GM12872 (cell line): ENCODE measurements at regions not wholly inside any gene's neighbourhood (a gene's known extent, or its start where the extent isn't known, plus 50 kb on each side); places are given as distances from the start of the nearest gene placed in this dataset.

Experiments used
- TF ChIP-seq, protein P1 (sequence below): IDR thresholded peaks from 3 replicates; pipeline ENCODE4 v1.5.1; 2011; ENCODE audit warnings: low read depth, mild to moderate bottlenecking, low read length, moderate library complexity; ENCODE audit not compliant: insufficient read depth

DNA sequence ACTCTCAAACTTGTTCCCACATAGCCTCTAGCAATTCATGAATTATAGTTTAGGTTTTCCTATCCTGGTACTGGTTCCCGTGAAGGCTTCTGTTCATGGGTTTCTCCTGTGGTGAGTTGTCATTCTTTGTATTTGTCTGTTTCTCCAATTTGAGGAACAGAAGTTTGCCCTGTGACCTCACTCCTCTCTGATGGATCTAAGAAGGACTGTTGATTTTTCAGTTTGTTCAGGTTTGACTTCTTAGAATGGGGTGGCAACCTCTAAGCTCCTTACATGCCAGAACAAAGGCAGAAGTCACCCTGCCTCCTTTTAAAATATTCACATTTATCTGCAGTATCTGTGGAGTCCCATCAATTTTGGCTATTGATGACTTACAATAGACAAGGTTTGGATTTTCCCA, 354.0 kb downstream of the SPRY2 start:
- TF ChIP-seq, protein P1, sequence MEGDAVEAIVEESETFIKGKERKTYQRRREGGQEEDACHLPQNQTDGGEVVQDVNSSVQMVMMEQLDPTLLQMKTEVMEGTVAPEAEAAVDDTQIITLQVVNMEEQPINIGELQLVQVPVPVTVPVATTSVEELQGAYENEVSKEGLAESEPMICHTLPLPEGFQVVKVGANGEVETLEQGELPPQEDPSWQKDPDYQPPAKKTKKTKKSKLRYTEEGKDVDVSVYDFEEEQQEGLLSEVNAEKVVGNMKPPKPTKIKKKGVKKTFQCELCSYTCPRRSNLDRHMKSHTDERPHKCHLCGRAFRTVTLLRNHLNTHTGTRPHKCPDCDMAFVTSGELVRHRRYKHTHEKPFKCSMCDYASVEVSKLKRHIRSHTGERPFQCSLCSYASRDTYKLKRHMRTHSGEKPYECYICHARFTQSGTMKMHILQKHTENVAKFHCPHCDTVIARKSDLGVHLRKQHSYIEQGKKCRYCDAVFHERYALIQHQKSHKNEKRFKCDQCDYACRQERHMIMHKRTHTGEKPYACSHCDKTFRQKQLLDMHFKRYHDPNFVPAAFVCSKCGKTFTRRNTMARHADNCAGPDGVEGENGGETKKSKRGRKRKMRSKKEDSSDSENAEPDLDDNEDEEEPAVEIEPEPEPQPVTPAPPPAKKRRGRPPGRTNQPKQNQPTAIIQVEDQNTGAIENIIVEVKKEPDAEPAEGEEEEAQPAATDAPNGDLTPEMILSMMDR = no peak

DNA sequence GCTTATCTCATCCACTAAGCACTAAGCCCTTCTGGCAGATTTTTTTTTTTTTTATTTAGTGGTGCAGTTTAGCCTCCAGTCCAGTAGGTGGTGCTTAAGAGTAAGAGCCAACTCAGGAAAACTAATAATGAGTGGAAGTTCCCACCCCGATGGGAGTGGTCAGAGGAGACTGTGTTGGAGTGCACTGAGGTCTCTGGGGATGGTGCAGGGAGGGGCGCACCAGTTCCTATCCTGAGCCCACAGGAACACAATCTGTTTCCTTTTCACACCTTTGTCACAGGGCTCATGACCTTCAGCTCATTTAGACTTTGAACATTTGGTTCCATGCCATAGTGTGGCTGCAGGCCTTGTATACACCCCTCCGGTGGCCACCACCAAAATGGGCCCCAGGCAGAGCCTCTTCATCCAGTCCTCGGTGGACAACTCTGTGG, 367.4 kb downstream of the SPRY2 start:
- TF ChIP-seq, protein P1 = peak; percentile 72

- TF ChIP-seq, protein P1 = no peak
Observed at GRCh38 chr13:79972066-79972569, 368.8 kb downstream of the SPRY2 start.

DNA sequence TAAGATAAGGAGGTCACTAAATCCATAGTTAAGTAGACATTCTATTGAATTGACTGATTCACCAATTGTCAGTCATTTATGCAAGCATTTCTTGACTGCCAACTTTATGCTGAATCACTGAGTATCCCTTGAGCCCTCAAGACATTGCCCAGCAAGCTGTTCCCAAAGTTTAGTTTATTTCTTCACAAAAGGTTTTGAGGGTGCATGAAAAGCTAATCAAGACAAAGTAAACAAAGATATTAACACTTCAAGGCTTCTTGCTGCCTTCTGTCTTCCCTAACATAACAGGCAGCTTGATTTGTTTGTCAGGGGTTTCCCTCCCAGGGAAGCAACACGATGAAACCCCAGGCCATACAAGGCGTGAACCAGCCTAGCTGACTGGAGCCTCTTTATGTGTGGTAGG, 374.4 kb downstream of the SPRY2 start:
- TF ChIP-seq, protein P1 = no peak

DNA sequence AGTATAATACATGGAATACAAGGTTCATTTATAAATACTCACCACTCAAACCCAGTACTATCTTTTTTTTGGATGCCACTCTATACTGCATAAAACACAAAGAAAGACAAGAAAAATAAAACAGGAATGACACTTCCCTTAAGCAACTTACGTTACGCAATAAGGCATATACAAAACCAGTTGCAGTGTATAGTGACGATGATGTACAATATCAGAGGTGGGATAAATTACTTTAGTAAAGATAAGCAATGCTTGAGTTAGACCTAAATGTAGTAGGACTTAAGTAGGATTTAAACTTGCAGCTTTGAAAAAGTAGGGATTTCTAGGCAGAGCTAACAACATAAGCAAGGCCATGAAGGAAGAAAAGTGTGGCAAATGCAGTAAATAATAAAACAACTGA, 374.9 kb downstream of the SPRY2 start:
- TF ChIP-seq, protein P1 = no peak

DNA sequence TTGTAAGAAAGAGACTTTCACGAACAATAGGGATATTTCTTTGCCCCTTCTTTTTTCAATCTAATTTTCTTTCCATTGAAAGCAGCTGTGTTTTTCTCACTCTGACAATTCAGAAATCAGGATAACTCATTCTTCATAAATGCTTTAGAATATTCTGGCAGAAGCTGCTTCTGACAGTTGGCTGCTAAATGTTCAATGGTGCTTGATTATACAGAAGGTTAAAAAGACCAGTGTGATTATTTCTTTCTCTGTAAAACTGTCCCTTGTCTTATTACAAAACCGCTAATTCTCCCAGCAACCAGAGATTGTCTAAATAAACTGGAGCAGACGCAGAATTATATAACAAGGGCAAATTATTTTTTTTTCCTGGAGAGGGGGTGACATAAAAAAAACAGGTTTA, 394.4 kb downstream of the SPRY2 start:
- TF ChIP-seq, protein P1 = no peak

GRCh38 chr13:79943346-79944023, 397.4 kb downstream of the SPRY2 start:
- TF ChIP-seq, protein P1 = no peak
